ENCODE measurements at regions not wholly inside any gene's neighbourhood (a gene's known extent, or its start where the extent isn't known, plus 50 kb on each side); places are given as distances from the start of the nearest gene placed in this dataset.
"Not testable (repeated sequence)": the region's sequence is repeated elsewhere in the genome, so short reads cannot be mapped to it uniquely, and the experiment has no call there.

DNA sequence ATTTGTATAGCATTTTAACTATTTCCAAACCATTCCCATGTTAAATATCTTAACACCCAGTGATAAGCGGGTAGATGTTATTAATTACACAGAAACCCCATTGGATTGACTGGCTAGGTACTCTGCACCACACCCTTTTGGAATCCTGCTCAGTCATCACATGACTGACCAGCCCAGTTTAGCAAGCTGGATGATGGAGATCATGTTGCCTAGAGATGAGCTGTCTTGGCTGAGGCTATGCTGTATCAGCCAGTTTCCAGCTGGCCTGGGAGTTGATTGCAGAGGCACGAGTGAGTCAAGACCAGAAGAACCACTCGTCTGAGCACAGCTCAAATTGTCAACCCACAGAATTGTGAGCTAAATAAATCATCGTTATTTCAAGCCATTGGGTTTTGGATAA lies 124.6 kb downstream of the ZNF621 start:
- no peak for DNase-seq

DNA sequence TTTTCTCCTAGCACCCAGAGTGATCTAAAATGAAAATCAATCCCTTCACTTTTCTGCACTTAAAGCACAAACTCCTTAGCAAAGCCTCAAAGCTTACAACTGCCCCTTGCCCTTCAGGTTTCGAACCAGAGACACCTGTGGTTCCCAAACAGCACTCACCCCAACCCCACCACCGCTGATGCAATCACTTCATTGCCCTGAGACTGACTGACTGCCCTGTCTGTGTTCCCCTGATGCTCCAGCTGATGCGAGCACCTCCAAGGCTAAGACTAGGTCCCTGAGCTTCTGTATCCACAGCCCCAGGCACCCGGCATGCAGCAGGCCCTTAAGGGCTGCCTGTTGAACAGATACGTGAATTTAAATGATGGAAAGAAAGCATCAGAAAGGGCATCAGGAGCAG lies 127.3 kb downstream of the ZNF621 start:
- DNase-seq = no peak

DNA sequence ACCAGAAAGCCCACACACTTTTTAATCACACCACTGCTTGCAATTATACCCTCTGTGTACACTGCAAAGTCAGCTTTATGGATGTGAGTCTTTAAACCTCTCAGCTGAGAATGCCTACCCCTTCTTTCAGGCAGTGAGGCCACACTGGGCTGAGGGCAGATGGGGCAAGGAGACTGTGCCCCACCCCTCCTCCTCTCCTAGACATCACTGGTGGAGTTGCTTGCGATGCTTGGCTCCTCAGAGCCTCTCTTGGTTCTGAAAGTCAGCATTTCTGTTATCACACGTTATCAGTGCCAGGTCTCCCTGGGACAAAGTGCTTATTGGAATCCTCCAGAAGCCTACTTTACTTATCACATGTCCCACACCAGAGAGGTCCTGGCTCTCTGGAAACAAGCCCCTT lies 128.2 kb downstream of the ZNF621 start:
- no peak for DNase-seq

- no peak for DNase-seq
These were observed 129.1 kb downstream of the ZNF621 start for GRCh38 chr3:40653878-40654277.

DNA sequence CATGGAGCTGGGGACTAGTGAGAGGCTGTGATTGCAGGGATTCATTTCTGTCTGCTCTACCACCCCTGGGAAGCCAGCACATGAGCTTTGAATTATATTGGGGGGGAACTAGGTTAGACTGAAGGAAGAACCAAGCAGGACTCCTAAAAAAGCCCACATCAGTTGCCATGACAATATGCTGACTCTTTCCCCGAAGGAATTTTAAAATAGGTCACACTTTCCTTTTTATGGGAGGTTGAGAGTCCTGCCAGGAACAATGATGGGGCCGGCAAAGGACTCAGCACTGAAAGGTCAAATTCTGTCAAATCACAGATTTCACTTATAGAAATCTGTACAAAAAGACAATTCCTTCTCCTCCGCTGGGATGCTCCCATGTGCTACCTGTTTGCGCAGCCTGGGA lies 130.8 kb downstream of the ZNF621 start:
- DNase-seq = no peak

- no peak for DNase-seq
These were observed 132.9 kb downstream of the ZNF621 start for GRCh38 chr3:40657623-40658022.

GRCh38 chr3:40658305-40658704 lies 133.5 kb downstream of the ZNF621 start:
- no peak for DNase-seq

GRCh38 chr3:40660554-40660953 lies 135.8 kb downstream of the ZNF621 start:
- no peak for DNase-seq

DNA sequence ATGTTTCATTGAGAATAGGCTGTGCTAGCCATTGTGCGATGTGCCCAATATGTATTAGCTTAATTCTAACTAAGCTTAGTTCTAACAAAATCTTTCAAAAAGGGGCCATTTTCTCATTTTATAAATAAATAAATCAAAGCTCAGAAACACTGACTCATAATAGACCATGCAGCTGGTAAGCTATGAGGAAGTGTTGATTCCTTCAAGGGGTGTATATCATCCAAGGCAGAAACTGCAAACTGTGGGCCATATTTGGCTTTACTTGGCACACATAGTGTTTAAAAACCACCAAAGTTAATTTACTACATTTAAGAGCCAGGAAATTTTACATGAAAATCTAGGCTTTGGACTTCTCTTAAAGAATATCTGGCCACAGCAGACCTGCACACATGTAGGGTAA lies 136.5 kb downstream of the ZNF621 start:
- DNase-seq = no peak

- DNase-seq = no peak
These were observed 138.5 kb downstream of the ZNF621 start for GRCh38 chr3:40663280-40663679.

GRCh38 chr3:40669176-40669575 lies 144.4 kb downstream of the ZNF621 start:
- no peak for DNase-seq

GRCh38 chr3:40672861-40673260 lies 148.1 kb downstream of the ZNF621 start:
- no peak for DNase-seq

DNA sequence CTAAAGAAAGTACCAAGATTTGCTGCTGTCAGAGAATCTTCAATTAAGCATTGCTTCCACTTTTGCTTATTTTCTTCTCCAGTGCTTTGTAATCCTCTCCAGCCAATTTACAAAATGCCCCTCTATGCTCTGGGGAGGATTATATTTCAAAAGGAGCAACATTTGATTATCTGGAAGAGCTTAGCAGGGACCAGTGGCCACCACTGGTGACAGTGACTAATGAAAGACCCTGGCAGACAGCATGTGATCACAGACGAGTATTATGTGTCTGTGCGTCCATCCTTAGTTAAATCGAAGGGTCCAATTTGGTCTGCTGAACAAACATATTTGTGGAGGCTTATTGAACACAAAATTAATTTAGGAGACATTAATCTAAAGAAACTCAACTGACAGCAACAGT lies 152.6 kb downstream of the ZNF621 start:
- no peak for DNase-seq

GRCh38 chr3:40677749-40678148 lies 153.0 kb downstream of the ZNF621 start:
- no peak for DNase-seq

- no peak for DNase-seq
These were observed 154.5 kb downstream of the ZNF621 start for GRCh38 chr3:40679290-40679689.

- no peak for DNase-seq
These were observed 156.2 kb downstream of the ZNF621 start for GRCh38 chr3:40680685-40681657.

- no peak for DNase-seq
These were observed 156.9 kb downstream of the ZNF621 start for GRCh38 chr3:40681658-40682055.

- DNase-seq = no peak
These were observed 165.1 kb downstream of the ZNF621 start for GRCh38 chr3:40689837-40690236.

- no peak for DNase-seq
These were observed 166.1 kb downstream of the ZNF621 start for GRCh38 chr3:40690749-40691451.

- no peak for DNase-seq
These were observed 166.7 kb downstream of the ZNF621 start for GRCh38 chr3:40691452-40691861.

- DNase-seq = no peak
These were observed 171.1 kb downstream of the ZNF621 start for GRCh38 chr3:40695848-40696247.

DNA sequence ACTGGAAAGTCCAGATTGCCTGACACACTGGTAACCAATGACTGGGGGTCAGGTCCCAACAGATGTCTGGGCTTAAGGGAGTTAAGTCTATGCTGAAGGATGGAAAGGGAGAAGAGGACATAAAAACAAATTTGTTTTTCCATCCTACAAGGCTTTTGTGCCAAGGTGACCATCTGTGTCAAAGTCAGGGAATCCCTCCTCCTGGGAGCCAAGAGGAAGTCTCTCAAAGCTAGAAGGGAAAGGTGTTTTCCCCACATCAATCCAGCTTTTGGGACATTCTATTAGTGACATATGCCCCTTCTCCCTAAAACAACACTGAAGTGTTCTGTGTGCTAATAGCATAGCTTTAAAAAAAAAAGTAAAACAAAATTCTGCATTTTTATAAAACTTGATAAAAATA lies 173.9 kb downstream of the ZNF621 start:
- not testable (repeated sequence) for DNase-seq

- DNase-seq = no peak
These were observed 176.3 kb downstream of the ZNF621 start for GRCh38 chr3:40701016-40701588.

GRCh38 chr3:40704224-40704623 lies 179.5 kb downstream of the ZNF621 start:
- DNase-seq = no peak
